ENCODE measurements at regions not wholly inside any gene's neighbourhood (a gene's known extent, or its start where the extent isn't known, plus 50 kb on each side); places are given as distances from the start of the nearest gene placed in this dataset.

DNA sequence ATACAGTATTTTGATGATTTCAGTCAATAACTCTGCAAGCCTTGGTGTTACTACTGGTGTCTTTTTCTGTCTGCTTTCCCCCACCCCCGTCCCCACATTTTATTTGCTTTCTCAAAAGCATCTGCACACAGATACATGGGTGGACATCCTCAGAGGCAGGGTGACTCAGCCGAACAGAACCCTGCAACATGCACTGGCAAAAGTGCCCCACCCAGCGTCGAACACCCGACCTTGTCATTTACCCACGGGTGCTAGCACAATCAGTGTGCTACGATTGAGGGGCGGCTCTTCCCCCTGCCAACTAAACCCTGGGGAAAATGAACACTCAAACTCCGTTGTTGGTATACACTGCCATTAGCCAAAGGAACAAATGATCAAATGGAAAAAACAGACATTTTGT is 115.9 kb upstream of the NAA20 start:
- TF ChIP-seq, protein P1, sequence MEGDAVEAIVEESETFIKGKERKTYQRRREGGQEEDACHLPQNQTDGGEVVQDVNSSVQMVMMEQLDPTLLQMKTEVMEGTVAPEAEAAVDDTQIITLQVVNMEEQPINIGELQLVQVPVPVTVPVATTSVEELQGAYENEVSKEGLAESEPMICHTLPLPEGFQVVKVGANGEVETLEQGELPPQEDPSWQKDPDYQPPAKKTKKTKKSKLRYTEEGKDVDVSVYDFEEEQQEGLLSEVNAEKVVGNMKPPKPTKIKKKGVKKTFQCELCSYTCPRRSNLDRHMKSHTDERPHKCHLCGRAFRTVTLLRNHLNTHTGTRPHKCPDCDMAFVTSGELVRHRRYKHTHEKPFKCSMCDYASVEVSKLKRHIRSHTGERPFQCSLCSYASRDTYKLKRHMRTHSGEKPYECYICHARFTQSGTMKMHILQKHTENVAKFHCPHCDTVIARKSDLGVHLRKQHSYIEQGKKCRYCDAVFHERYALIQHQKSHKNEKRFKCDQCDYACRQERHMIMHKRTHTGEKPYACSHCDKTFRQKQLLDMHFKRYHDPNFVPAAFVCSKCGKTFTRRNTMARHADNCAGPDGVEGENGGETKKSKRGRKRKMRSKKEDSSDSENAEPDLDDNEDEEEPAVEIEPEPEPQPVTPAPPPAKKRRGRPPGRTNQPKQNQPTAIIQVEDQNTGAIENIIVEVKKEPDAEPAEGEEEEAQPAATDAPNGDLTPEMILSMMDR (IDR thresholded peaks at IDR 0.05), result no peak
- no peak for DNase-seq (ENCODE audit: low spot score in 2 of 2)
- peaks cover 0 to 4% of the 10 kb centered on the region in 2 donors for H3K9me3 ChIP-seq
- peaks cover 3 to 10% of the 10 kb centered on the region in 2 donors for H3K36me3 ChIP-seq
- no peak overlapping the region for H3K4me3 ChIP-seq
- H3K27ac ChIP-seq, result no peak overlapping the region
- H3K27me3 ChIP-seq, result no peaks in the 10 kb centered on the region
- H3K4me1 ChIP-seq, result no peaks in the 10 kb centered on the region
- intact Hi-C loops (cut with DNase I), result no loop called here

DNA sequence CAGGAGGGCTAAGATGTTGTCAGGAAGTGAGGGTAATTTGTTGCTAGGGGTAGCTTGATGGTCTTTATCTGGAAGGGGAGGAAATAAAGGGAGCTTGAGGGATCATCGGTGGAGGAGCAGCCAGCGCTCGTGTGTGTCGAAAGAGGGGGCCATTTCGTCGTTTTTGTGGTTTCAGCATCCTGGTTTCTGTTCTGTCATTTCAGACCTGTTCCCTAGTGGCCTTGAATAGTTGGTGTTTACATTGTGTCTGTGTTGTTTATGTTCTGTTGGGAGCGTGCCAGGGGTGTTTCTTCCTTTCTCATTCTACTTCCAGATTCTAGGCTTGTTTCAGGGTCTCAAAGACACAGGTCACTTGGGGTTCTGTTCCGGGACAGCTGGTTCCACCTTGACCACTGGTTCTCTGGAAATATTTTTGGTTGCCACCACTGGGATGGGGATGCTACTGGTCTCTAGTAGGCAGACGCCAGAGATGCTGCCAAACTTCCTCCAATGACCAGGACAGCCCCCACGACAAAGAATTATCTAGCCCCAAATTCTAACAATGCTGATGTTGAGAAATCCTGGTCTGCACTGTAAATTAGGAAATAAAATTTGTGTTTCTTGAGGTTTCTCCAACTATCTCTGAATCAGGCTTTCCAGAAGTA is 113.9 kb upstream of the NAA20 start:
- Histone ChIP-seq H3K36me3 (peaks cover 0 to 10% of the 10 kb centered on the region in 2 donors), H3K9me3 (peaks cover 0 to 4% of the 10 kb centered on the region in 2 donors), H3K4me1 (no peaks in the 10 kb centered on the region), H3K4me3 (no peak overlapping the region), H3K27ac (no peak overlapping the region), H3K27me3 (no peaks in the 10 kb centered on the region)
- DNase-seq (ENCODE audit: low spot score in 2 of 2), result no peak
- TF ChIP-seq, protein P1 (IDR thresholded peaks at IDR 0.05), result no peak
- intact Hi-C loops (cut with DNase I), result no loop called here

DNA sequence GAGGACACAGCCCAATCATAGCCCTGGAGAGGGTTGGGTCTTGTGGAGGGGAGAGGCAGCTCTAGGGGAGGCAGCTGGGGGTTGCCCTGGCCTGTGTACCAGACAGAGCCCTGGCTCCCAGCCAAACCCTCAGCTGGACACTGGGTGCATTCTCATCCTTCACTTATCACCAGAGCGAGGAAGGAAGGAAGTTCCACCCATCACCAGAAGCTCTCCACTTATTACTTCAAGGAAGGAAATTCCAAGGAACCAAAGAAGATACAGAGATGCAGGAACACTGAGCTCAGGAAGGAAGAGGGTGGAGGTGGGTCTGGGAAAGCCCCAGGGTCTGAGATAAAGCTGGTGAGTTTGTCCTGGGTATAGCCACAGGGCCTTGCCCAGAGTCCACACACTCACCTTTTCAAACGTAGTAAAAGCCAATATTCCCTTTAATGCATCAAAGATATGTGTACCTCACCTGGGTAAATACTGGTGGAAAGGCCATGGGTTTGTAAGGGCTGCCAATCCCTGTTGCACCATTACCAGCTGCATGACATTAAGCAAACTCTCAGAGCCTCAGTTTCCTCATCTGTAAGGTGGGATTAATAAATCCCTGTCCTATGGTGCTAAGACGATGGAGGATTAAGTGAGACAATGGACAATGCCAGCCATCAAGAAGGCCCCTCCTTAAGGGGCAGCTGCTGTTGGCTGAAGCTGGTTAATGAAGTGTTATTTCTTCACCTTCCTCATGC is 109.7 kb upstream of the NAA20 start:
- Histone ChIP-seq H3K27me3 (no peaks in the 10 kb centered on the region), H3K9me3 (no peaks in the 10 kb centered on the region), H3K27ac (no peak overlapping the region), H3K4me1 (no peaks in the 10 kb centered on the region), H3K36me3 (no peaks in the 10 kb centered on the region), H3K4me3 (no peak overlapping the region)
- intact Hi-C loops (cut with DNase I), result no loop called here
- TF ChIP-seq, protein P1 (IDR thresholded peaks at IDR 0.05), result no peak
- DNase-seq (ENCODE audit: low spot score in 2 of 2), result no peak

DNA sequence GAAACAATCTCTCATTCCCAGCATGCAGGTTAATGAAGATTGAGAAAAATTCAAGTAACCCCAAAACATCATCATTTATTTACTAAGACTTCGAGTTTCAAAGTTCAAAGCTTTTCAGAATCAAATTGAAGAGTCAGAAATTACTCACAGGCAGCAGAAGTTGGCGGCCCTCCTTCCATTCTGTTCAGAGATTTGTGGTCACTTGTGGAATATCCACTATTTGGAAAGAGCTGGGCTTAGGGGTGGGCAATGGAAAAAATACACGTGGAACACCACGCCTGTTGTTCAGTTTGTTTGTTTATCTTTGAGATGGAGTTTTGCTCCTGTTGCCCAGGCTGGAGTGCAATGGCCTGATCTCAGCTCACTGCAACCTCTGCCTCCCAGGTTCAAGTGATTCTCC is 108.6 kb upstream of the NAA20 start:
- H3K27ac ChIP-seq, result no peak overlapping the region
- intact Hi-C loops (cut with DNase I), result no loop called here
- no peaks in the 10 kb centered on the region for H3K36me3 ChIP-seq
- H3K4me3 ChIP-seq, result no peak overlapping the region
- no peaks in the 10 kb centered on the region for H3K27me3 ChIP-seq
- no peak for DNase-seq (ENCODE audit: low spot score in 2 of 2)
- H3K9me3 ChIP-seq, result no peaks in the 10 kb centered on the region
- TF ChIP-seq, protein P1 (IDR thresholded peaks at IDR 0.05), result no peak
- H3K4me1 ChIP-seq, result no peaks in the 10 kb centered on the region

DNA sequence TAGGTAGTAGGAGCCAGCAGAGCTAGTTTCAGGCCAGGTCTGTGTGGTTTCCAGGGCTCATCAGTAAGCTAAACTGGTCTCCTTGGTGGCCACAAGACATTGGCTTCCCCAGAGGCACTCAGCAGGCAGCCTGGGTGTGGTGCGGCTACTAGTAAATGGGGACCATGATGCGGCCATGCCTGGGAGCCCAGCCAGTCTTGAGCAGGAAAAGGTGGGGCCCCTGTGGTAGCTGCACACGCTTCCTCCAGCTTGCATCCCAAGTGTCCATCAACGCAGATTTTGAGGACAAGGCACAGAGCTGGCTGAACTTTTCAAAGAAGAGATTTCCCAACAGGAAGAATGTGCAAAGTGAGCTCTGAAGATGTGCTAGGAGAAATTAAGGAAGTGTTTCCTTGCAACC is 107.4 kb upstream of the NAA20 start:
- peak overlapping the region; percentile 20 to 45 for H3K27ac ChIP-seq
- no peaks in the 10 kb centered on the region for H3K27me3 ChIP-seq
- peak in 1 of 2 donors; percentile 79 for DNase-seq (ENCODE audit: low spot score in 2 of 2)
- intact Hi-C loops (cut with DNase I), result no loop called here
- no peaks in the 10 kb centered on the region for H3K36me3 ChIP-seq
- H3K4me1 ChIP-seq, result no peaks in the 10 kb centered on the region
- H3K4me3 ChIP-seq, result no peak overlapping the region
- no peaks in the 10 kb centered on the region for H3K9me3 ChIP-seq
- TF ChIP-seq, protein P1 (IDR thresholded peaks at IDR 0.05), result no peak
